ENCODE measurements at regions not wholly inside any gene's neighbourhood (a gene's known extent, or its start where the extent isn't known, plus 50 kb on each side); places are given as distances from the start of the nearest gene placed in this dataset.
A peak's percentile ranks its signal among the peaks of the same experiment; 100 is the strongest.

DNA sequence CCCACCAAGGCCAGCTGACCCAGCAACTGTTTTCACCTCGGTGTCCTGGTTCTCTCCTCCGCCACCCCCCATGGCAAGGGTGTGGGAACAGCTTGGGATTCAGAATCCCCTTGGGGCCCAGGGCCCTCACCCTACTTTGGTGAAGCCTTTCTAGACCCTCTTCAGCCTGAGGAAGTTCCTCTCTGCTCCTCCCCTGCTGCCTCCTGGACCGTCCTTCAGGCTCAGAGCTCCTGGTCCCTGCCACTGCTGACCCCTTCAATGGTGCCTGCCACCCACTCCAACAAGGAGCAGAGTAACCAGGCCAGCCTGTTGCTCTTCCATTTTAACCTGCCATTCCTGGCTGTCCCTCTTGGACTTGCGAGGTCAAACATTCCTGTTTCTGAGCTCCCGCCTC lies 72.0 kb upstream of the SMNDC1 start (continued):
- TF ChIP-seq, protein P1, sequence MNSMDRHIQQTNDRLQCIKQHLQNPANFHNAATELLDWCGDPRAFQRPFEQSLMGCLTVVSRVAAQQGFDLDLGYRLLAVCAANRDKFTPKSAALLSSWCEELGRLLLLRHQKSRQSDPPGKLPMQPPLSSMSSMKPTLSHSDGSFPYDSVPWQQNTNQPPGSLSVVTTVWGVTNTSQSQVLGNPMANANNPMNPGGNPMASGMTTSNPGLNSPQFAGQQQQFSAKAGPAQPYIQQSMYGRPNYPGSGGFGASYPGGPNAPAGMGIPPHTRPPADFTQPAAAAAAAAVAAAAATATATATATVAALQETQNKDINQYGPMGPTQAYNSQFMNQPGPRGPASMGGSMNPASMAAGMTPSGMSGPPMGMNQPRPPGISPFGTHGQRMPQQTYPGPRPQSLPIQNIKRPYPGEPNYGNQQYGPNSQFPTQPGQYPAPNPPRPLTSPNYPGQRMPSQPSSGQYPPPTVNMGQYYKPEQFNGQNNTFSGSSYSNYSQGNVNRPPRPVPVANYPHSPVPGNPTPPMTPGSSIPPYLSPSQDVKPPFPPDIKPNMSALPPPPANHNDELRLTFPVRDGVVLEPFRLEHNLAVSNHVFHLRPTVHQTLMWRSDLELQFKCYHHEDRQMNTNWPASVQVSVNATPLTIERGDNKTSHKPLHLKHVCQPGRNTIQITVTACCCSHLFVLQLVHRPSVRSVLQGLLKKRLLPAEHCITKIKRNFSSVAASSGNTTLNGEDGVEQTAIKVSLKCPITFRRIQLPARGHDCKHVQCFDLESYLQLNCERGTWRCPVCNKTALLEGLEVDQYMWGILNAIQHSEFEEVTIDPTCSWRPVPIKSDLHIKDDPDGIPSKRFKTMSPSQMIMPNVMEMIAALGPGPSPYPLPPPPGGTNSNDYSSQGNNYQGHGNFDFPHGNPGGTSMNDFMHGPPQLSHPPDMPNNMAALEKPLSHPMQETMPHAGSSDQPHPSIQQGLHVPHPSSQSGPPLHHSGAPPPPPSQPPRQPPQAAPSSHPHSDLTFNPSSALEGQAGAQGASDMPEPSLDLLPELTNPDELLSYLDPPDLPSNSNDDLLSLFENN (IDR thresholded peaks at IDR 0.05; ENCODE audit: low read depth in 2 of 2, low read length in 2 of 2) = no peak
- TF ChIP-seq ZNF589 (CRISPR knock-in tag; IDR thresholded peaks at IDR 0.05; ENCODE audit: low read depth) = 0 out of 2 replicates have a peak, but pooled peaks have one; percentile 37

DNA sequence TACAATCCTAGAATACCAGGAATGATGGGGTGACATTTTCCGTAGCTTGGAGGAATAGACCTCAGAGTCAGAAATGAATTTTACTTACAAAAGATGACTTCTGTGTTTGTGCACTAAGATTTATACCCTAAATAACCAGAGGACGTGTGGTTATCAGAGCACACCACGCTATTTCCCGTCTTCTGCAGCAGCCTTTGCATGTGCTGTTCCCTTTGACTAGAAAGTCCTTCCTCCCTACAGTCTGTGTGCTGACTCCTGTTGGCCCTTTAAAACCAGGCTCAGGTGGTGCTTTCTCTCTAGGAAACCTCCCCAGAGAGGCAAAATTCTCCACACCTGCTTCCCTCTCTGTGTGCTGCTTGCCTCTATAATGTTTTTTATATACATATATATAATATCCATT lies 73.3 kb upstream of the SMNDC1 start:
- DNase-seq (ENCODE audit: extremely low read depth in 1 of 4, low spot score in 3 of 4) = no peak
- H4K20me1 ChIP-seq (replicated peaks; ENCODE audit: control insufficient read depth, insufficient read depth, low read length) = no peaks in the 10 kb centered on the region; the same call in 1 of the 2 replicates
- no peak overlapping the region for H3K9ac ChIP-seq (ENCODE audit: insufficient read depth in 1 of 2, low read depth in 2 of 2, low read length in 2 of 2)
- 16% methylated on average over 4 of the region's 4 CpGs for WGBS (ENCODE audit: insufficient coverage, low coverage, missing lambda C conversion rate)
- in situ Hi-C loops (cut with MboI) (no loop called here), intact Hi-C loops (cut with micrococcal nuclease) (no loop called here)
- H3K4me2 ChIP-seq (ENCODE audit: insufficient read depth, low read length) = peak overlapping the region; percentile 25; the same call in 1 of the 2 replicates
- H3K4me1 ChIP-seq (replicated peaks in 1 of 2; ENCODE audit: control insufficient read depth in 2 of 2, insufficient read depth in 2 of 2, low read length in 2 of 2) = peaks cover 7 to 30% of the 10 kb centered on the region in 2 experiments; a peak in 4 of 5 replicates
- ATAC-seq = no peak
- H3K36me3 ChIP-seq (ENCODE audit: control insufficient read depth, insufficient read depth, low read length) = no peaks in the 10 kb centered on the region
- BruUV-seq (replicated peaks) = no TSS peak
- no peaks in the 10 kb centered on the region for H3K9me3 ChIP-seq (replicated peaks; ENCODE audit: control insufficient read depth, insufficient read depth, low read depth, low read length)
- no peak overlapping the region for H3K4me3 ChIP-seq
- TF ChIP-seq ZNF165 (CRISPR knock-in tag; IDR thresholded peaks at IDR 0.05; ENCODE audit: borderline replicate concordance) (no peak), ZNF239 (CRISPR knock-in tag; IDR thresholded peaks at IDR 0.05) (peak; percentile 78), CXXC5 (CRISPR knock-in tag; IDR thresholded peaks at IDR 0.05) (0 out of 2 replicates have a peak, but pooled peaks have one; percentile 14)
- no peak overlapping the region for H3K27ac ChIP-seq (ENCODE audit: extremely low read depth, low read depth, low read length)
- H3K27me3 ChIP-seq (ENCODE audit: control insufficient read depth in 2 of 2, insufficient read depth in 2 of 2, low read length in 2 of 2) = no peaks in the 10 kb centered on the region; a peak in 1 of 5 replicates
- no peak for FAIRE-seq
- no peaks in the 10 kb centered on the region for H3K79me2 ChIP-seq (ENCODE audit: control insufficient read depth, insufficient read depth, low read length)
- ChIA-PET POLR2A (no interaction called here), CTCF (ENCODE audit: low intra/inter-chr PET ratio) (no interaction called here)
- H2AFZ ChIP-seq (ENCODE audit: low read depth, low read length) = no peak overlapping the region
- H3K9me1 ChIP-seq (ENCODE audit: control insufficient read depth, insufficient read depth, low read length) = no peaks in the 10 kb centered on the region

Measured in K562 (cell line).